Breast epithelium (tissue), 3 donors: ENCODE measurements at regions not wholly inside any gene's neighbourhood (a gene's known extent, or its start where the extent isn't known, plus 50 kb on each side); places are given as distances from the start of the nearest gene placed in this dataset.

Experiments used
- POLR2A ChIP-seq: fragments of 450-650 bp; IDR thresholded peaks from one replicate; pipeline ENCODE4 v1.6.1; 2016; ENCODE audit warnings: antibody characterized with exemption, mild to moderate bottlenecking, moderate library complexity
- POLR2AphosphoS5 ChIP-seq, 3 donors: sonication (generic); formaldehyde crosslinking; IDR thresholded peaks; one replicate each; pipeline ENCODE4 v1.6.1; 2017; ENCODE audit warnings: antibody characterized with exemption in 3 of 3
- TF ChIP-seq, protein P1 (sequence below), 3 donors: fragments of 450-650 bp; IDR thresholded peaks; one replicate each; pipeline ENCODE4 v1.5.1; 2016 to 2017; ENCODE audit warnings: antibody characterized with exemption in 3 of 3, mild to moderate bottlenecking in 3 of 3, moderate library complexity in 3 of 3

DNA sequence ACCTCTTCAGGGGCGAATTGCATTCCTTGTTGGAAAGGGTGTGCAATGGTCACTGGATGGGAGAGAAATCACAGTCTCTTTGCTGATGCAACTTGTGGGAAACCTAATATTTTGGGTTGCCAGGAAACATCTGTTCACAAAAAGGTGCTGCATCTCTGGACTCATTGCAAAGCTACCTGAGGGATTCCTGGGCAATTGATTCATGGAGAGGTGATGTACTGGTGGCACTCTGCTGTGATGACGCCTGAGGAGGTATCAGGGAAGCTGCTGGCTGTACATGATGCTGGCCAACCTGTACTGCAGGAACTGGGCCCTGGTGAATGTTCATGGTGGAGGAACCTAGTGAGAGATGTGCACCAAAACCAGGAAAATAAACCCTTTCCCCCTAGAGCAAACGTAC, 516.0 kb upstream of the SPHKAP start:
- TF ChIP-seq, protein P1, sequence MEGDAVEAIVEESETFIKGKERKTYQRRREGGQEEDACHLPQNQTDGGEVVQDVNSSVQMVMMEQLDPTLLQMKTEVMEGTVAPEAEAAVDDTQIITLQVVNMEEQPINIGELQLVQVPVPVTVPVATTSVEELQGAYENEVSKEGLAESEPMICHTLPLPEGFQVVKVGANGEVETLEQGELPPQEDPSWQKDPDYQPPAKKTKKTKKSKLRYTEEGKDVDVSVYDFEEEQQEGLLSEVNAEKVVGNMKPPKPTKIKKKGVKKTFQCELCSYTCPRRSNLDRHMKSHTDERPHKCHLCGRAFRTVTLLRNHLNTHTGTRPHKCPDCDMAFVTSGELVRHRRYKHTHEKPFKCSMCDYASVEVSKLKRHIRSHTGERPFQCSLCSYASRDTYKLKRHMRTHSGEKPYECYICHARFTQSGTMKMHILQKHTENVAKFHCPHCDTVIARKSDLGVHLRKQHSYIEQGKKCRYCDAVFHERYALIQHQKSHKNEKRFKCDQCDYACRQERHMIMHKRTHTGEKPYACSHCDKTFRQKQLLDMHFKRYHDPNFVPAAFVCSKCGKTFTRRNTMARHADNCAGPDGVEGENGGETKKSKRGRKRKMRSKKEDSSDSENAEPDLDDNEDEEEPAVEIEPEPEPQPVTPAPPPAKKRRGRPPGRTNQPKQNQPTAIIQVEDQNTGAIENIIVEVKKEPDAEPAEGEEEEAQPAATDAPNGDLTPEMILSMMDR (IDR thresholded peaks at IDR 0.05) = no peak
- no peak for TF ChIP-seq POLR2AphosphoS5 (IDR thresholded peaks at IDR 0.05)
- no peak for TF ChIP-seq POLR2A
